Transverse colon (tissue), 4 donors: ENCODE measurements at regions not wholly inside any gene's neighbourhood (a gene's known extent, or its start where the extent isn't known, plus 50 kb on each side); places are given as distances from the start of the nearest gene placed in this dataset.

Experiments used
- DNase-seq: peaks from one replicate; pipeline ENCODE4 v3.0.0-alpha.2; 2019
- H3K27ac ChIP-seq, 4 donors: fragments of 200-600 bp; sonication (generic); 2 replicates each; pipeline ENCODE4 v1.5.1; 2016 to 2018; ENCODE audit warnings: inconsistent platforms in 4 of 4
- H3K27me3 ChIP-seq: fragments of 200-600 bp; sonication (generic); 2 replicates; pipeline ENCODE4 v1.5.1; 2017; ENCODE audit warnings: inconsistent platforms
- H3K36me3 ChIP-seq, 4 donors: fragments of 200-600 bp; sonication (generic); 2 replicates each; pipeline ENCODE4 v1.5.1; 2017 to 2019; ENCODE audit warnings: inconsistent platforms in 4 of 4
- H3K4me1 ChIP-seq, 4 donors: fragments of 200-600 bp; sonication (generic); 2 replicates each; pipeline ENCODE4 v1.5.1; 2017 to 2020; ENCODE audit warnings: inconsistent platforms in 4 of 4
- H3K4me3 ChIP-seq, 4 donors: fragments of 200-600 bp; sonication (generic); 1 replicate in 1 of 4; 2 replicates in 3 of 4; pipeline versions ENCODE4 v1.5.1 to v1.6.1; 2017 to 2019; ENCODE audit warnings: inconsistent platforms in 4 of 4
- H3K9me3 ChIP-seq, 2 donors: fragments of 200-600 bp; sonication (generic); 2 replicates each; pipeline ENCODE4 v1.5.1; 2017 to 2019; ENCODE audit warnings: inconsistent platforms in 2 of 2
- CTCF ChIP-seq, 5 experiments: fragments of 200-600 bp in 3 of 5; fragments of 450-650 bp in 2 of 5; sonication (generic) in 3 of 5; IDR thresholded peaks; 1 replicate in 2 of 5; 2 replicates in 3 of 5; pipeline ENCODE4 v1.5.1; 2016 to 2017; ENCODE audit warnings: antibody characterized with exemption in 5 of 5, inconsistent platforms in 3 of 5, mild to moderate bottlenecking in 2 of 5, moderate library complexity in 1 of 5
- EP300 ChIP-seq: sonication (generic); formaldehyde crosslinking; IDR thresholded peaks from one replicate; pipeline ENCODE4 v1.6.1; 2017; ENCODE audit warnings: antibody characterized with exemption, low read depth
- POLR2A ChIP-seq: fragments of 450-650 bp; IDR thresholded peaks from one replicate; pipeline ENCODE4 v1.6.1; 2016; ENCODE audit warnings: antibody characterized with exemption, mild to moderate bottlenecking, moderate library complexity
- POLR2AphosphoS5 ChIP-seq, 3 donors: sonication (generic); formaldehyde crosslinking; IDR thresholded peaks; one replicate each; pipeline ENCODE4 v1.6.1; 2016; ENCODE audit warnings: antibody characterized with exemption in 3 of 3
- WGBS, 2 donors: methylation state at CpG; one replicate each; pipeline ENCODE4 v1.1.5; 2018; ENCODE audit warnings: low coverage in 1 of 2; 5-methylcytosine and 5-hydroxymethylcytosine counted together
- in situ Hi-C, 4 donors: fragments of 200-750 bp; cut with MboI; loops; one replicate each; pipeline versions ENCODE4 v1.15.0 to v1.15.1; 2017; ENCODE audit warnings: low sequenced_read_pairs in 3 of 4, low pct_ligation_motif_present in 1 of 4, low pct_unique_long_range_greater_than_20kb in 1 of 4
- intact Hi-C: fragments of 100-400 bp; cut with DNase I; formaldehyde crosslinking; loops from one replicate; pipeline ENCODE4 v1.15.1; 2023; ENCODE audit warnings: low total_unique reads

GRCh38 chr3:1774597-1774996, 324.1 kb upstream of the CNTN4 start:
- Histone ChIP-seq H3K9me3 (no peaks in the 10 kb centered on the region), H3K4me3 (no peak overlapping the region), H3K4me1 (no peaks in the 10 kb centered on the region), H3K27ac (no peak overlapping the region), H3K27me3 (no peaks in the 10 kb centered on the region), H3K36me3 (no peaks in the 10 kb centered on the region)
- TF ChIP-seq POLR2A (no peak), CTCF (IDR thresholded peaks at IDR 0.05) (no peak), EP300 (no peak), POLR2AphosphoS5 (IDR thresholded peaks at IDR 0.05) (no peak)
- in situ Hi-C loops = no loop called here
- intact Hi-C loops = no loop called here
- 72 to 94% methylated on average over 2 to 3 of the region's 3 CpGs for WGBS, 2 donors
- no peak for DNase-seq

GRCh38 chr3:1775321-1775720, 323.3 kb upstream of the CNTN4 start:
- no peak for TF ChIP-seq CTCF (IDR thresholded peaks at IDR 0.05)
- no peak for TF ChIP-seq POLR2A
- no peak for TF ChIP-seq POLR2AphosphoS5 (IDR thresholded peaks at IDR 0.05)
- no peak for TF ChIP-seq EP300
- in situ Hi-C loops = no loop called here
- 80 to 89% methylated on average over 6 of the region's 6 CpGs for WGBS, 2 donors
- Histone ChIP-seq H3K4me1 (no peaks in the 10 kb centered on the region), H3K9me3 (no peaks in the 10 kb centered on the region), H3K36me3 (no peaks in the 10 kb centered on the region), H3K27me3 (no peaks in the 10 kb centered on the region), H3K4me3 (no peak overlapping the region), H3K27ac (no peak overlapping the region)
- intact Hi-C loops = no loop called here
- no peak for DNase-seq

GRCh38 chr3:1783995-1784394, 314.7 kb upstream of the CNTN4 start:
- Histone ChIP-seq H3K9me3 (no peaks in the 10 kb centered on the region), H3K36me3 (no peaks in the 10 kb centered on the region), H3K4me1 (no peaks in the 10 kb centered on the region), H3K27ac (no peak overlapping the region), H3K4me3 (no peak overlapping the region), H3K27me3 (no peaks in the 10 kb centered on the region)
- in situ Hi-C loops = no loop called here
- DNase-seq = no peak
- no peak for TF ChIP-seq POLR2A
- TF ChIP-seq EP300 = no peak
- no peak for TF ChIP-seq POLR2AphosphoS5 (IDR thresholded peaks at IDR 0.05)
- TF ChIP-seq CTCF (IDR thresholded peaks at IDR 0.05) = no peak
- WGBS, 2 donors = 64 to 65% methylated on average over 3 of the region's 3 CpGs
- intact Hi-C loops = no loop called here

- H3K27me3 ChIP-seq = no peaks in the 10 kb centered on the region
- WGBS, 2 donors = 77 to 88% methylated on average over 3 of the region's 3 CpGs
- no peak overlapping the region for H3K27ac ChIP-seq
- H3K36me3 ChIP-seq = no peaks in the 10 kb centered on the region
- DNase-seq = no peak
- intact Hi-C loops = no loop called here
- TF ChIP-seq EP300 (no peak), POLR2A (no peak), POLR2AphosphoS5 (IDR thresholded peaks at IDR 0.05) (no peak), CTCF (IDR thresholded peaks at IDR 0.05) (no peak)
- in situ Hi-C loops = no loop called here
- no peaks in the 10 kb centered on the region for H3K4me1 ChIP-seq
- no peaks in the 10 kb centered on the region for H3K9me3 ChIP-seq
- no peak overlapping the region for H3K4me3 ChIP-seq
These were observed 311.6 kb upstream of the CNTN4 start for GRCh38 chr3:1787094-1787493.
